ENCODE measurements at regions not wholly inside any gene's neighbourhood (a gene's known extent, or its start where the extent isn't known, plus 50 kb on each side); places are given as distances from the start of the nearest gene placed in this dataset.

DNA sequence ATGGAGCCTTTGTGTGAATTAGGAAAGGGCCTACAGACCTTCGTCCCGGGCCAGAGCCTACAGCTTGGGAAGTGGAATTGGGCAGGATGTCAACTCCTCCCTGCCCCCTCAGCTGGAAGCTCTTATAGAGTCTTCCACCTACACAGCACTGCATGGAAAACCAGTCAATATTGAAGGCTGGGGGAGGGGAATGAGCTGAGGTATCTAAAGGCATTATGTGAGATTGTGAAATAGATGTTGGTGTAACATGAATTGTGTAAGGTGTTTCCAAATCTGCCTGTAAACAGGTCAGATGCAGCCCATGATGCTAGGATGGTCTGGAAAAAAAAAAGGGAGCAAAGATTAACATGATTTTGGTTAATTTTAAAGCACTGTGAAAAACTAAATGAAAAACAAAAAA is 433.5 kb upstream of the POU3F3 start:
- DNase-seq (ENCODE audit: low read depth in 1 of 2, low spot score in 1 of 2): no peak
- Histone ChIP-seq H3K4me3 (replicated peaks; ENCODE audit: insufficient read depth, low read length) (no peak overlapping the region), H3K27ac (replicated peaks) (no peak overlapping the region), H3K27me3 (ENCODE audit: insufficient read depth, poor library complexity, severe bottlenecking) (no peaks in the 10 kb centered on the region)
- no peak for TF ChIP-seq SPI1 (IDR thresholded peaks at IDR 0.05; ENCODE audit: borderline replicate concordance, low read depth)
- TF ChIP-seq, protein P1, sequence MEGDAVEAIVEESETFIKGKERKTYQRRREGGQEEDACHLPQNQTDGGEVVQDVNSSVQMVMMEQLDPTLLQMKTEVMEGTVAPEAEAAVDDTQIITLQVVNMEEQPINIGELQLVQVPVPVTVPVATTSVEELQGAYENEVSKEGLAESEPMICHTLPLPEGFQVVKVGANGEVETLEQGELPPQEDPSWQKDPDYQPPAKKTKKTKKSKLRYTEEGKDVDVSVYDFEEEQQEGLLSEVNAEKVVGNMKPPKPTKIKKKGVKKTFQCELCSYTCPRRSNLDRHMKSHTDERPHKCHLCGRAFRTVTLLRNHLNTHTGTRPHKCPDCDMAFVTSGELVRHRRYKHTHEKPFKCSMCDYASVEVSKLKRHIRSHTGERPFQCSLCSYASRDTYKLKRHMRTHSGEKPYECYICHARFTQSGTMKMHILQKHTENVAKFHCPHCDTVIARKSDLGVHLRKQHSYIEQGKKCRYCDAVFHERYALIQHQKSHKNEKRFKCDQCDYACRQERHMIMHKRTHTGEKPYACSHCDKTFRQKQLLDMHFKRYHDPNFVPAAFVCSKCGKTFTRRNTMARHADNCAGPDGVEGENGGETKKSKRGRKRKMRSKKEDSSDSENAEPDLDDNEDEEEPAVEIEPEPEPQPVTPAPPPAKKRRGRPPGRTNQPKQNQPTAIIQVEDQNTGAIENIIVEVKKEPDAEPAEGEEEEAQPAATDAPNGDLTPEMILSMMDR (IDR thresholded peaks at IDR 0.05; ENCODE audit: insufficient read depth, low read length): no peak
- no peak for TF ChIP-seq GABPA (IDR thresholded peaks at IDR 0.05; ENCODE audit: low read depth)
- TF ChIP-seq, protein P2, sequence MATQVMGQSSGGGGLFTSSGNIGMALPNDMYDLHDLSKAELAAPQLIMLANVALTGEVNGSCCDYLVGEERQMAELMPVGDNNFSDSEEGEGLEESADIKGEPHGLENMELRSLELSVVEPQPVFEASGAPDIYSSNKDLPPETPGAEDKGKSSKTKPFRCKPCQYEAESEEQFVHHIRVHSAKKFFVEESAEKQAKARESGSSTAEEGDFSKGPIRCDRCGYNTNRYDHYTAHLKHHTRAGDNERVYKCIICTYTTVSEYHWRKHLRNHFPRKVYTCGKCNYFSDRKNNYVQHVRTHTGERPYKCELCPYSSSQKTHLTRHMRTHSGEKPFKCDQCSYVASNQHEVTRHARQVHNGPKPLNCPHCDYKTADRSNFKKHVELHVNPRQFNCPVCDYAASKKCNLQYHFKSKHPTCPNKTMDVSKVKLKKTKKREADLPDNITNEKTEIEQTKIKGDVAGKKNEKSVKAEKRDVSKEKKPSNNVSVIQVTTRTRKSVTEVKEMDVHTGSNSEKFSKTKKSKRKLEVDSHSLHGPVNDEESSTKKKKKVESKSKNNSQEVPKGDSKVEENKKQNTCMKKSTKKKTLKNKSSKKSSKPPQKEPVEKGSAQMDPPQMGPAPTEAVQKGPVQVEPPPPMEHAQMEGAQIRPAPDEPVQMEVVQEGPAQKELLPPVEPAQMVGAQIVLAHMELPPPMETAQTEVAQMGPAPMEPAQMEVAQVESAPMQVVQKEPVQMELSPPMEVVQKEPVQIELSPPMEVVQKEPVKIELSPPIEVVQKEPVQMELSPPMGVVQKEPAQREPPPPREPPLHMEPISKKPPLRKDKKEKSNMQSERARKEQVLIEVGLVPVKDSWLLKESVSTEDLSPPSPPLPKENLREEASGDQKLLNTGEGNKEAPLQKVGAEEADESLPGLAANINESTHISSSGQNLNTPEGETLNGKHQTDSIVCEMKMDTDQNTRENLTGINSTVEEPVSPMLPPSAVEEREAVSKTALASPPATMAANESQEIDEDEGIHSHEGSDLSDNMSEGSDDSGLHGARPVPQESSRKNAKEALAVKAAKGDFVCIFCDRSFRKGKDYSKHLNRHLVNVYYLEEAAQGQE (IDR thresholded peaks at IDR 0.05; ENCODE audit: insufficient replicate concordance, low read depth): no peak
- no peak for TF ChIP-seq POLR2AphosphoS5 (IDR thresholded peaks at IDR 0.05; ENCODE audit: low read depth)

DNA sequence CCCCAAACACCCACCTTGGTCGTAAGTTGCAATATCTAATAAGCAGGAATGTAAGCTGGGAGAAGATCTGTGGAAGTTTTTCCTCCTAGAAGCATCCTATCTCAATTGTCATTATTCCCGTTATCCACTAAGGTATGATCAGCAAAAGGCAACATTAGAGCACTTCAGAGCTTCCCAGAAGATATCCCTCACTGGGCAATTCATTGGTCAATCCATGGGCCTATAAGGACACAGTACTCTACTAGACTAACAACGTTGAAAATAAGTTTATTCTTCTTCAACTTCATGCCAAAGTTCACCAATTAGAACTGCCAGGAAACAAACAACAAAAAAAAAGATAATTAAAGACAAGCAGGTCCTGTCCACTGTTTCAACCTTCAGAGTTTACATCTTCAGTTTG is 433.0 kb upstream of the POU3F3 start:
- H3K4me3 ChIP-seq (replicated peaks; ENCODE audit: insufficient read depth, low read length): no peak overlapping the region
- no peaks in the 10 kb centered on the region for H3K27me3 ChIP-seq (ENCODE audit: insufficient read depth, poor library complexity, severe bottlenecking)
- no peak overlapping the region for H3K27ac ChIP-seq (replicated peaks)
- DNase-seq (ENCODE audit: low read depth in 1 of 2, low spot score in 1 of 2): no peak
- TF ChIP-seq SPI1 (IDR thresholded peaks at IDR 0.05; ENCODE audit: borderline replicate concordance, low read depth): no peak
- TF ChIP-seq, protein P1 (IDR thresholded peaks at IDR 0.05; ENCODE audit: insufficient read depth, low read length): no peak
- TF ChIP-seq POLR2AphosphoS5 (IDR thresholded peaks at IDR 0.05; ENCODE audit: low read depth): no peak
- no peak for TF ChIP-seq GABPA (IDR thresholded peaks at IDR 0.05; ENCODE audit: low read depth)
- TF ChIP-seq, protein P2 (IDR thresholded peaks at IDR 0.05; ENCODE audit: insufficient replicate concordance, low read depth): no peak

DNA sequence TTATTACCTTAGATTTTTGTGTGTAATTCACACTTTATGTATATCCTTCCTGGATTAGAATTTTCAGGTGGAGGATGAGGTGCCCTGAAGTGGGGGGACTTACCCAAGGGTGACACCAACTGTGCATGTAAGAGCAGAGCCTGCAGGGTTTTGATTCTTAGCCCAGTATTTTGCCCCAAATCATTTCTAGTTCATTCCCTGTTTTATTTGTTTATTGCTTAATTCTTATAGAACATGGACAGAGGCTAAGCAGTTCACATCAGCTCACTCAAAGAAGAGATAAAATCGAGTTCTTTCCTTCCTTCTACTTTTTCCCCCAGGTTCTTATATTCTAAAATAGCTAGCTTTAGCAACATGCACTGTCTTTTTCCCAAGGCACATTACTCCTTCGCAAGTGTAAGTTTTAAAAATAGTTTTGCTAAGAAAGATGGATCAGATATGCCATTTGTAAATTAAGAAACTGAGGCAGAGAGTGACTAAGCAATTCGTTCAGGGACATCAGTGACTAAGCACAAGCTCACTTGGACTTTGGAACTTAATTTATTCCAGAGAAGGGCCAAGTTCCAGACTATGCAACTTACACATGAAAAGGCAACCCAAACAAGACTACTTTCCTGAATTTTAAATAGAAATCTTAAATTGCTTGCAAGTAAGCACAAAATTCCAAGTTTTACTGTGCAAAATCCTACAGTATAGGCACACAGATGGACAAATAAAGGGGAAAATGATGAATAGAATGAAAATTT is 427.9 kb upstream of the POU3F3 start:
- no peak overlapping the region for H3K4me3 ChIP-seq (replicated peaks; ENCODE audit: insufficient read depth, low read length)
- TF ChIP-seq GABPA (IDR thresholded peaks at IDR 0.05; ENCODE audit: low read depth) (no peak), POLR2AphosphoS5 (IDR thresholded peaks at IDR 0.05; ENCODE audit: low read depth) (no peak)
- no peak overlapping the region for H3K27ac ChIP-seq (replicated peaks)
- DNase-seq (ENCODE audit: low read depth in 1 of 2, low spot score in 1 of 2): no peak
- H3K27me3 ChIP-seq (ENCODE audit: insufficient read depth, poor library complexity, severe bottlenecking): peaks cover 2% of the 10 kb centered on the region

DNA sequence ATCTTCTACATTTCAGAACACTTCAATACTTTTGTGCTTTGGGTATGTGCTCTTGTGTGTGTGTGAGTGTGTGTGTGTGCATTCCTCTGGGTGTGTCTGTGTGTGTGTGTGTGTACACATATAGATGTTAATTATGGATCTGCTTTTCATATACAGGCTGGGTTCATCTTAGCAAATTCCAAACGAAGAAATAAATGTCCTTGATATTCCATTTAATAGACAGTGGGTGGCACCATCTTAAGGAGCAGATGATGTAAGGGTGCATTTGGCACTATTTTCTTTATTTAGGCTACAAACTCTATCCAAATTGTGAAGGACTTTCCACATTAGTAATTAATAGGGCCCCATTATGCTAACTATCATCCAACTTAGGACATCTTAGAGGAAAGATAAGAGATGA is 425.8 kb upstream of the POU3F3 start:
- H3K27ac ChIP-seq (replicated peaks): no peak overlapping the region
- H3K4me3 ChIP-seq (replicated peaks; ENCODE audit: insufficient read depth, low read length): no peak overlapping the region
- H3K27me3 ChIP-seq (ENCODE audit: insufficient read depth, poor library complexity, severe bottlenecking): peaks cover 2% of the 10 kb centered on the region
- no peak for DNase-seq (ENCODE audit: low read depth in 1 of 2, low spot score in 1 of 2)
- TF ChIP-seq, protein P2 (IDR thresholded peaks at IDR 0.05; ENCODE audit: insufficient replicate concordance, low read depth): no peak
- TF ChIP-seq, protein P1 (IDR thresholded peaks at IDR 0.05; ENCODE audit: insufficient read depth, low read length): no peak
- no peak for TF ChIP-seq GABPA (IDR thresholded peaks at IDR 0.05; ENCODE audit: low read depth)
- TF ChIP-seq SPI1 (IDR thresholded peaks at IDR 0.05; ENCODE audit: borderline replicate concordance, low read depth): no peak
- TF ChIP-seq POLR2AphosphoS5 (IDR thresholded peaks at IDR 0.05; ENCODE audit: low read depth): no peak

All from HL-60 (cell line).